HG03097 (cell line): ENCODE measurements at regions not wholly inside any gene's neighbourhood (a gene's known extent, or its start where the extent isn't known, plus 50 kb on each side); places are given as distances from the start of the nearest gene placed in this dataset.
"Not testable (repeated sequence)": the region's sequence is repeated elsewhere in the genome, so short reads cannot be mapped to it uniquely, and the experiment has no call there.

ENCODE experiments used
- ATAC-seq: cut with Tn5 transposase; IDR thresholded peaks from one replicate; pipeline ENCODE4 v1.9.1; 2021; ENCODE audit not compliant: unreplicated experiment, low FRiP score

- no peak for ATAC-seq
Observed at GRCh38 chr2:22011048-22011447, 887.3 kb downstream of the TDRD15 start.

GRCh38 chr2:22020091-22020742 is 896.4 kb downstream of the TDRD15 start:
- no peak for ATAC-seq

- no peak for ATAC-seq
Observed at GRCh38 chr2:22027345-22028005, 903.7 kb downstream of the TDRD15 start.

GRCh38 chr2:22035361-22035830 is 911.6 kb downstream of the TDRD15 start:
- ATAC-seq, result no peak

DNA sequence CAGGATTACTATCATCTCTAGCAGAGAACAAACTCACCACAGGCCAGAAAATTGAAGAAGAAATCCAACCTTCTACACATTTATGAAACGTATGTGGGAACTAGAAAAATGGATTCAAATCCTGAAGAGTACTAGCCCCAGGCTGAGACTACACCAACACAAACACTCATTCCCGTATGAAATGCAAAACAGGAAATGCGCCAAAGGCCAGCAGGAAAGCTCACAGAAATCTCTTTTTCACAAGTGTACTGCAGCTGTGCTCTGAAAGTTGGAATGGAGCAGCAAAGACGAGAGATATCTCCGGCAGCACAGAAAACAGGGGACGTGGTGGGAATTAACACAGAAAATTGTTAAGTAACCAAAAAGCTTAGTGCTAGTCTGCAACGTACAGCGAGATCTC is 913.5 kb downstream of the TDRD15 start:
- ATAC-seq, result no peak

DNA sequence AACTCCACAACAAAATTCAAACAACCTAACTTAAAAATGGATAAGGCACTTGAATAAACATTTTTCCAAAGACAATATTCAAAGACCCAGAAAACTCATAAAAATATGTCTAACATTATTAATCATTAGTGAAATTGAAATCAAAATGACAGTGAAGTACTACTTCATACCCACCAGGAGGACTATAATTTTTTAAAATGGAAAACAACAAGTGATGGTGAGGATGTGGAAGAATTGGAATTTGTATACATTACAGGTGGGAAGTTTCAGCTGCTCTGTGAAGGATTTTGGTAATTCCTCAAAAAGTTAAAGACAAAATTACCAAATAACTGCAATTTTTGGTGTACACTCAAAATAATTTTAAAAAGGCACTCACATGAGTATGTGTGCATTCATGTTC is 920.0 kb downstream of the TDRD15 start:
- ATAC-seq, result no peak

DNA sequence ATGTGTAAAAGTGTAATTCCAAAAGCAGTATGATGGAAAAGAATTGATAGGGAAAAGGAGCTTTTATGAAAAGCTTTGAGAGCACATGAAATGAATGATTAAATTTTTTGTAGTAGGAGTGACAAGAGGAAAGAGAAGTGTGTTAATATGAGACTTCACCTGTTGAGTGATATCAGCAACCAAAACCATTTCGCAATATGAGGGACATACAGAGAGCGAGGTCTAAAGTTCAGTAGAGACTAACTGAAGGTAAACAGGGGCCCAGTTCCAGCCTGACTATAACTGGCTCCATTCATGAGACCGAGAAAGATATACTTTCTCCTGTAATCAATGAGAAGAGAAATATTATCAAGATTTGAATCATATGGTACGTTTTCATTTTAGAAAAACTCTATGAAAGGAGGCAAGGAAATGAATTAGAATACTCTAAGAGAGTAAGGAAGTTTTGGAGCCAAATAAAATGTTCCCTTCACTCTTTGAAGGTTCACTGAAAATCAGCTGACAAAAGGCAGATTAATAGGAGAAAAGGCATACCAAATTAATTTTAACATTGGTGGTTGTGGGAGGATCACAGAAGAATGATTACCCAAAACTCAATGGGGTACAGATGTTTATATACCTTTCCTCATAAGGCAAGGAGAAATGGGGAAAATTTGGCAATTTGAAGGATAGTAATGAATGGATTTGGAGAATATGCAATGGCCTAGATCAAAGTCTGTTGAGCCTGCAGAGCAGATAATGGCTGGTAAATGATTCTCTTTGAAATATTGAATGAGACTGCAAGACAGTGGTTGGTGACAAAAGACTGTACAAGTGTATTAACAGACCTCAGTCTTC is 932.2 kb downstream of the TDRD15 start:
- no peak for ATAC-seq

- no peak for ATAC-seq
Observed at GRCh38 chr2:22056621-22057132, 932.9 kb downstream of the TDRD15 start.

- no peak for ATAC-seq
Observed at GRCh38 chr2:22062679-22063078, 938.9 kb downstream of the TDRD15 start.

DNA sequence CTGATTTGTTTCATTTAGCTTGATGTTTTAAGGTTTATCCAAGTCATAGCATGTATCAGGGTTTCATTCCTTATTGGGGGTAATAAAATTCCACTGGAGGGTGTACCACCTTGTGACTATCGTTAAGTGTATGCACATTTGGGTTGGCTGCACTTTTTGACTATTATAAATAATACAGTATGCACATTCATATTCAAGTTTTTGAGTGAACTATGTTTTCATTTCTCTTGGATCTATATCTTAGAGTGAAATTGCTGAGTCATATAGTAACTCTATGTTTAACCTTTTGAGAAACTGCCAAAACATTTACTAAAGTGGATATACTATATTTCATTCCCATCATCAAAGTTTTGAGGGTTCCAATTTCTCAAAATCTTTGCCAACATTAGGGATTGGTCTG is 952.7 kb downstream of the TDRD15 start:
- no peak for ATAC-seq

DNA sequence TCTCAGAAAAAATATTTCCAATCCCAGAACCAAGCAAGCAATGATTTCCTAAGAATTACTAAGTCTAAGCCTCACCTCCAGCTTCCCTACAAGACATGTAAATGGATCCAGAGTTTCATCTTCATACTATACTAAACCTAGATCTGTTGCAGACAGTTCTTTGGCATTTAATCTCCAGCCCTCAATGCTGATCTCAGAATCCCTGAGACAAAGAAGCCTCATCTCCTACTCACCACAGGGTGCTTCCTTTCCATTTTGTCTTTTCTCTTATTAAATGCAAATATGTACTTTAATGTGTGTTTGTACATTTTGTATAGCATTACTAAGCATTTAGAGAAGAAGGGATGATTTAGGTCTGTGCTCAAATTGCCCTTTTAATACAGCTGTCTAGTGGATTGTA is 954.9 kb downstream of the TDRD15 start:
- ATAC-seq, result no peak

DNA sequence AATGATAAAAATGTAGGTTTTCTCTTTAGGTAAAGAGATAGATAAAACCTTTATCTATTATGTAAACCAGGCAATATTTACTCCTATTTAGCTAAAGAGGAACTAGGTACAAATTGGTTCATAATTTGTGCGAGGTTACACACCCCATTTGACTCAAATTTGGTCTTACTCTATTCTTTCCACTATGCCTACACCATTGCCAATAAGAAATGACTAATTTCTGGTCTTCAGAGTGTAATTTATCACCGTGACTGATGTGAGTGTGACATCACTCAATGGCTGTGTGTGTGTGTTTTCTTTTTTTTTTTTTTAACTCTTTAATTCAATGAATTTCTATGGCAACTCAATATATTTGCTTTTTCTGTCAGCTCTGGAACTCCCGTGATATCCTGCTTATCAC is 955.8 kb downstream of the TDRD15 start:
- ATAC-seq, result no peak

DNA sequence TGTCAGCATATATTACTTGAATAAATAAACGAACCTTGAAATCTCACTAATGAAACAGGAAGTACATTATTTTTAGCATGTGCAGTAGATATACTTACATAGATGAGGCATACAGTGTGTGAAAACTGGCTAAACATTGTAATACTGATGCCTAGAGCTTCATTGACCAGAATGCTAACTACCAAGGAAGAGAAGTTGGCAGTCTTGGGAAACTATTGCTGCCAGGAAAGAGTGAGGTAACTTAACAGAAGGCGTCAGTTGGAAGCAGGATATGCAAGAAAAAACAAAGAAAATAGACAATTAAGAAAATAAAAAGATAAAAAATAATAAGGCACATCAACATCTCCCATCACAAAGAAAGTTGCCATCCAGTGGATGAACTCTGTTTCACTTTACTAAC is 963.0 kb downstream of the TDRD15 start:
- no peak for ATAC-seq

- not testable (repeated sequence) for ATAC-seq
Observed at GRCh38 chr2:22103617-22104016, 979.8 kb downstream of the TDRD15 start.

DNA sequence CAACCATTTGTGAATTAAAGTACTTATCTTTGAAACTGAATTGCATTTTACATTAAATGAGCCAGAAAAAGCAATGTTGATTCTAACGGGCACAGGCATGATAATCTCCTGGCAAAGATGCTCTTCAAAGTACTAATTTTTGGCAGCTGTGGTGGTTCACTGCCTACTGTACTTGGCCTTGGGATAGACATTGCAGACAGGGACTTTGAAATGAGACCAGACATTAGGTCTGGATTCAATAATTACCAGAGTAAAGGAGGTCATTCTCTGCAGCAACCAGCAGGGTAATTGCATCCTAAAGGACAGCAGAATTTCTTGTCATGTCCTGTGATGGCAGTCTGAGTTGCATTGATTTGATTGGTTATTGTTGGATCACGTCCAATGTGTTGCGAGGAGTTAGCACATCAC is 986.5 kb downstream of the TDRD15 start:
- no peak for ATAC-seq

DNA sequence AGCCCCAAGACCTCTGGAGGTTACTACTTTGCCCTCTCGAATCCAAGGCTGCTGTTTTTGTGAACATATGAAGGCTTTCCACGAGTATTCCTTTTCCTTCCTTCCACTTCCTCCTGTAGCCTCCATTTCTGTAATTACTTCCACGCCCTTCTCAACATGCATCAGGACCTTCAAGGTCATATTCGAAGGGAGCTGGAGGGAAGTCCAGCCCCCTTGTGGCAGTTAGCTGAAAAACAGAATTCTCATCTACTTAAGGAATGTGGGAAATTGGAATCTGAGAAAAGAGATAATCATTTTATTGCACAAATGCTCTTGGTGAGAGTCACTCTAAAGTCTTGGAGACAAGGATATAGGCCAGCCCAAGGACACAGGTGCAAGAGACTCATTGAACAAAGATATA is 1000.2 kb downstream of the TDRD15 start:
- ATAC-seq, result no peak

- ATAC-seq, result no peak
Observed at GRCh38 chr2:22126106-22126505, 1002.3 kb downstream of the TDRD15 start.

DNA sequence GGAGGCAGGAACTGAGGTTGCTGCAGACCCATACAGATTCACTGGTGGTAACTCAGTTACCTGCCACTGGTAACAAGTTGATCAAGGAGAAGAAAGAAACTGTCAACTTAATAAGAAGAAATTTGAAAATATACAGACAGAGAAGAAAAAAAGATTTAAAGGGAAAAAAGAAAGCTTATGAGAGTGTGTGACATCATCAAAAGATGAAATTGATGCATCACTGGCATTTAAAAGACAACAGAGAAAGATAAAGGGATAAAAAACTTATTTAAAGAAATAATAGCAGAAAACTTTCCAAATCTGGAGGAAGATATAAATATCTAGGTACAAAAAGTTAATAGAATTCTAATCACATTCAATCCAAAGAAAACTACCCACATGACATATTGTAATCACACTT is 1003.2 kb downstream of the TDRD15 start:
- no peak for ATAC-seq

GRCh38 chr2:22134421-22134820 is 1010.7 kb downstream of the TDRD15 start:
- ATAC-seq, result no peak

- no peak for ATAC-seq
Observed at GRCh38 chr2:22136446-22136845, 1012.7 kb downstream of the TDRD15 start.

- no peak for ATAC-seq
Observed at GRCh38 chr2:22143840-22144239, 1020.1 kb downstream of the TDRD15 start.
